Coronary artery (tissue), 2 donors: ENCODE measurements at regions not wholly inside any gene's neighbourhood (a gene's known extent, or its start where the extent isn't known, plus 50 kb on each side); places are given as distances from the start of the nearest gene placed in this dataset.
A peak's percentile ranks its signal among the peaks of the same experiment; 100 is the strongest.

Experiments
- DNase-seq: peaks from one replicate; pipeline ENCODE4 v3.0.0-alpha.2; 2017; ENCODE audit warnings: low spot score
- H3K27ac ChIP-seq, 2 donors: fragments of 200-600 bp; sonication (generic); one replicate each; pipeline ENCODE4 v1.5.1; 2016 to 2019
- H3K4me3 ChIP-seq: fragments of 200-600 bp; sonication (generic); 2 replicates; pipeline ENCODE4 v1.5.1; 2016; ENCODE audit warnings: mild to moderate bottlenecking, moderate library complexity
- TF ChIP-seq, protein P1 (sequence below): fragments of 200-600 bp; sonication (generic); IDR thresholded peaks from one replicate; pipeline ENCODE4 v1.5.1; 2019; ENCODE audit warnings: antibody characterized with exemption

GRCh38 chr2:46850742-46851141 is 64.9 kb downstream of the MCFD2 start:
- TF ChIP-seq, protein P1, sequence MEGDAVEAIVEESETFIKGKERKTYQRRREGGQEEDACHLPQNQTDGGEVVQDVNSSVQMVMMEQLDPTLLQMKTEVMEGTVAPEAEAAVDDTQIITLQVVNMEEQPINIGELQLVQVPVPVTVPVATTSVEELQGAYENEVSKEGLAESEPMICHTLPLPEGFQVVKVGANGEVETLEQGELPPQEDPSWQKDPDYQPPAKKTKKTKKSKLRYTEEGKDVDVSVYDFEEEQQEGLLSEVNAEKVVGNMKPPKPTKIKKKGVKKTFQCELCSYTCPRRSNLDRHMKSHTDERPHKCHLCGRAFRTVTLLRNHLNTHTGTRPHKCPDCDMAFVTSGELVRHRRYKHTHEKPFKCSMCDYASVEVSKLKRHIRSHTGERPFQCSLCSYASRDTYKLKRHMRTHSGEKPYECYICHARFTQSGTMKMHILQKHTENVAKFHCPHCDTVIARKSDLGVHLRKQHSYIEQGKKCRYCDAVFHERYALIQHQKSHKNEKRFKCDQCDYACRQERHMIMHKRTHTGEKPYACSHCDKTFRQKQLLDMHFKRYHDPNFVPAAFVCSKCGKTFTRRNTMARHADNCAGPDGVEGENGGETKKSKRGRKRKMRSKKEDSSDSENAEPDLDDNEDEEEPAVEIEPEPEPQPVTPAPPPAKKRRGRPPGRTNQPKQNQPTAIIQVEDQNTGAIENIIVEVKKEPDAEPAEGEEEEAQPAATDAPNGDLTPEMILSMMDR = no peak
- Histone ChIP-seq H3K4me3 (no peak overlapping the region), H3K27ac (peak overlapping the region; percentile 92 to 96)
- DNase-seq = no peak

DNA sequence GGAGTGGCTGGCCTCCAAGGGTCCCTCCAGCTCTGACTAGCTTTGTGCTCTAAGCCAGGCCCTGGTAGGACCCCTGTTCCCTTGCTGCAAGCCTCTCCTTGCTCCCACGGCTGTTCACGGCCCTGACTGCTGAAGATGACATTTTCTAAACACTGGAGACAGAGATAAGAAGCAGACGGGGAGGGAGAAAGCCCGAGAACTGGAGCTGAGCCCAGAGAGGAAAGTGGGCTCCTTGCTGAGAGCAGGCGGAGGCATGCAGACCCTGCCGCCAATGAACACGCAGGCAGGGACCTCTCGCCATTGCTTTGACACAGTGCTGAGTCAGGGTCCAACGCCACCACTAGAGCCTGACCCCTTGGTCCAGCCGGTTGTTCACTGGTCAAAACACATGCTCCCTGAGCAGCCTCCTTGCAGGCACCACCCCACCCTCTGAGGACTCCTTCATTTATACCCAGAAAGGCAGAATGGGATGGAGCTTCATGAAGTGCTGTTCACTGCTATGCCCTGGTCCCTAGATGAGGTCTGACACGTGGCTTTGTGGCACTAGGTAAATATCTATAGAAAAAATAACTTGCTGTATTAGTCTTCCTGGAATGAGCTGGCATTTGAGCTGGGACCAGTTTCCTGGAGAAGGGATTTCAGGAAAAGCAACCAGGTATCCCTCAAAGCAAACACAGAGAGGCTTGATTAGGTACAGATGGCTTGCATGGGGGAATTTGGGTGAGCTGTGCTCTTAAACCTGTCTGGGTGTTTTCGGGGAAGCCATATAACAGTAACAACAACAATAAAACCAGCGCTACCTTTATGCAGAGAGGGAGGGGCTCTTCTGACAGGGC is 65.7 kb downstream of the MCFD2 start:
- TF ChIP-seq, protein P1 = no peak
- DNase-seq = no peak
- H3K27ac ChIP-seq = peak overlapping the region; percentile 92 to 96
- H3K4me3 ChIP-seq = peak overlapping the region; percentile 7

DNA sequence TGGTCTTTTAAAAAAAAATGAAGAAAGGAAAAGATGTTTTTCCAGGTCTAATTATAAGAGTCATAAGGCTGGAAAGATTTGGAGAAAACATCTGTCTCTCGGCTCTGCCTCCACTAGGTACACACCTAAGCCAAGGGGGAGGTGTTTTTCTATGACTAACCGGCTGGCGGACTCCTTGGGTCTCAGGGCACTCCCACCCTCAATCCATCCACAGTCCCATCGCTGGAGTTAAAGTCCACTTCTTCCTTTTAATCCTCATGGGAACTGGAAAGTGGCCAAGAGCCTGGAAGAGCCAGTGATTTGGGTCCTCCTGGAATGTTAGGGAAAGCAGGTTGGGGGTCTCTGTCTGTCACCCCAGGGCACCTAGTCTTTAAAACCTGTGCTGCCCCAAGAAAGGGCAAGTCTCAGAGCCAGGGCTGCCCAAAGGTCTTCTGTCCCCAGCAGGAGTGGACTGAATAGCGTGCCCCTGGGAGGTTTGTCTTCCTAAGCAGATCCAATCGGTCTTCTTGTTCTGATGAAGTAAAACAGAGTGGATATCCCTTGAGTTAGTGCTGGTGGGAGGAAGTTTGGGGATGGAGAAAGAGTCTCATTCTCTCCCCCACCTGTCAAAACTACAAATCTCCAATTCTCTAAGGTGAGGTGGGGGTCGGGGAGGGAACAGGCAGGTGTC is 66.4 kb downstream of the MCFD2 start:
- TF ChIP-seq, protein P1 = no peak
- H3K27ac ChIP-seq = peak overlapping the region; percentile 92 to 96
- no peak overlapping the region for H3K4me3 ChIP-seq
- DNase-seq = no peak

DNA sequence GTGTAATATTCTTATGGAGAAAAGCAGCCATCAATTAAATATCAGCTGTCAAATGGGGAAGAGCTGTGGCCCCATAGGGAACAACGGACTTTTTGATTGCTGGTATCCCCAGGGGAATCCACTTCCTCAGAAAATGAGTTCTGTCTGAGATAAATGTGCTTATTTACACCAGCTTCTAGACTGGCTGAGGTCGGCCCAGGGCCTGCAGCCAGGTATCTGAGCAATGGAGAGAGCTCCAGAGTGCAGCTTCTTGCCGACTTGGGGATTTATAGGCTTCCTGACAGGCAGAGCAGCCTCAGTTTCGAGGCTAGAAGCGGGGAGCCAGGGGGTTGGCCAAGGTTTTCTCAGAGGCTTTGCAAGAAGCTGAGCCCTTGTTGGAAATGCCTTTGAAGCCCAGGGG is 67.2 kb downstream of the MCFD2 start:
- H3K4me3 ChIP-seq = no peak overlapping the region
- DNase-seq = no peak
- TF ChIP-seq, protein P1 = no peak
- peak overlapping the region; percentile 92 to 96 for H3K27ac ChIP-seq

- H3K27ac ChIP-seq = peak overlapping the region; percentile 92 to 96
- TF ChIP-seq, protein P1 = no peak
- H3K4me3 ChIP-seq = peak overlapping the region; percentile 7
- DNase-seq = no peak
These were observed 67.7 kb downstream of the MCFD2 start for GRCh38 chr2:46847726-46848412.

DNA sequence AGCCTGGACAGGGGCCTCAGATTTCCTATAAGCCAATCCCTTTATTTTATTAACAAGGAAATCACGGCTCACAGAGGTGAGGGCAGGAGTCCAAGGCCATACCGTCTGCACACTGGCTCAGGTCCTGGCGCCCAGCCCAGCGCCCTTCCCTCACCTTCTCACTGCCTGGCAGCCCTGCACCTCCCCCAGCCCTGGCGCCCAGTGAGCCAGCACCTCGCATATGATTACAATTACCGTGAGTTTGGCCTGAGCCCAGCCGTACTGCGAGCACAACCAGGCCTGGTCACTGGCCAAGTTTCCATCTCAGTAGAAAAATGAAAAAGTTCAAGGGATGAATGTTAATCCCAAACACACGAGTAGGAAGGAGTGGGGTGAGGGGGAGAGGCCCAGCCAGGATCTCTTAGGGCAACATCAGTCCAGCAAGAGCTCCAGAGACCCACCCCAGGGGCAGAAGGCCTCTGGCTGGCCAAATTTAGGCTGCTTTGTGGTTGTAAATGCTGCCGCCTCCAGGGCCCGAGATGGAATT is 68.4 kb downstream of the MCFD2 start:
- TF ChIP-seq, protein P1 = no peak
- peak; percentile 93 for DNase-seq
- Histone ChIP-seq H3K4me3 (peak overlapping the region; percentile 7), H3K27ac (peak overlapping the region; percentile 92 to 96)
